Stimulated activated naive CD4-positive, alpha-beta T cell treated with Interleukin-2 at 50 U/mL for 16 hours (primary cell): ENCODE measurements at regions not wholly inside any gene's neighbourhood (a gene's known extent, or its start where the extent isn't known, plus 50 kb on each side); places are given as distances from the start of the nearest gene placed in this dataset.

Experiments used
- DNase-seq: peaks from one replicate; lab custom pipeline; 2025; lab: John Stamatoyannopoulos, UW

- no peak for DNase-seq
Measured at GRCh38 chr4:89422441-89422990, 114.9 kb upstream of the GPRIN3 start.

- no peak for DNase-seq
Measured at GRCh38 chr4:89420507-89420906, 112.9 kb upstream of the GPRIN3 start.

- DNase-seq, result no peak
Measured at GRCh38 chr4:89419111-89419695, 111.6 kb upstream of the GPRIN3 start.

- no peak for DNase-seq
Measured at GRCh38 chr4:89416960-89417359, 109.4 kb upstream of the GPRIN3 start.

GRCh38 chr4:89413518-89413917 is 105.9 kb upstream of the GPRIN3 start:
- DNase-seq, result no peak

GRCh38 chr4:89411539-89412309 is 104.1 kb upstream of the GPRIN3 start:
- no peak for DNase-seq

GRCh38 chr4:89410687-89411086 is 103.1 kb upstream of the GPRIN3 start:
- DNase-seq, result no peak

- DNase-seq, result no peak
Measured at GRCh38 chr4:89404530-89404929, 96.9 kb upstream of the GPRIN3 start.

GRCh38 chr4:89403826-89404225 is 96.2 kb upstream of the GPRIN3 start:
- DNase-seq, result no peak

- no peak for DNase-seq
Measured at GRCh38 chr4:89400287-89401035, 92.9 kb upstream of the GPRIN3 start.

GRCh38 chr4:89398644-89399043 is 91.0 kb upstream of the GPRIN3 start:
- no peak for DNase-seq

- no peak for DNase-seq
Measured at GRCh38 chr4:89398146-89398545, 90.5 kb upstream of the GPRIN3 start.

- no peak for DNase-seq
Measured at GRCh38 chr4:89397441-89397840, 89.8 kb upstream of the GPRIN3 start.

GRCh38 chr4:89382439-89382838 is 74.8 kb upstream of the GPRIN3 start:
- no peak for DNase-seq

- DNase-seq, result no peak
Measured at GRCh38 chr4:89380980-89381379, 73.4 kb upstream of the GPRIN3 start.

- no peak for DNase-seq
Measured at GRCh38 chr4:89379511-89380044, 72.0 kb upstream of the GPRIN3 start.

GRCh38 chr4:89373394-89373793 is 65.8 kb upstream of the GPRIN3 start:
- no peak for DNase-seq

GRCh38 chr4:89371614-89372013 is 64.0 kb upstream of the GPRIN3 start:
- no peak for DNase-seq

- no peak for DNase-seq
Measured at GRCh38 chr4:89369581-89369980, 62.0 kb upstream of the GPRIN3 start.

GRCh38 chr4:89368861-89369260 is 61.3 kb upstream of the GPRIN3 start:
- no peak for DNase-seq

GRCh38 chr4:89365776-89366175 is 58.2 kb upstream of the GPRIN3 start:
- no peak for DNase-seq

GRCh38 chr4:89365375-89365774 is 57.8 kb upstream of the GPRIN3 start:
- no peak for DNase-seq

- no peak for DNase-seq
Measured at GRCh38 chr4:89364541-89364940, 56.9 kb upstream of the GPRIN3 start.
